ENCODE measurements at regions not wholly inside any gene's neighbourhood (a gene's known extent, or its start where the extent isn't known, plus 50 kb on each side); places are given as distances from the start of the nearest gene placed in this dataset.
"Not testable (repeated sequence)": the region's sequence is repeated elsewhere in the genome, so short reads cannot be mapped to it uniquely, and the experiment has no call there.

DNA sequence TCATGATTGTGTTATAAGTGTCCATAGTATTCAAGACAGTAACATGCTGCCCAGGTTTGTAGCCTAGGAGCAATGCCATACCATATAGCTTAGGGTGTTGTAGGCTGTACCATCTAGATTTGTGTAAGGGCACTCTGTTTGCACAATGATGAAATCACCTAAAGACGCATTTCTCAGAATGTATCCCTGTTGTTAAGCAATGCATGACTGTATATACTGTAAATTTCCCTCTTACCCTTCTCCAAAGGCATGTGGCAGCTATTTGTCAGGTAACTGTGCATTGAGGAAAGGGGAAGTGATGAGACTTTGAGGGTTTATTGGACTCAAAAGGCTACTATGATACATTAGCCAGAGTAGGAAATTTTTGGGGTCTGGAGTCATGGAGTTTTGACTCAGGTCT is 180.8 kb downstream of the VAPA start:
- in situ Hi-C loops (cut with MboI; ENCODE audit: low sequenced_read_pairs, unreplicated experiment) = no loop called here
- TF ChIP-seq, protein P1, sequence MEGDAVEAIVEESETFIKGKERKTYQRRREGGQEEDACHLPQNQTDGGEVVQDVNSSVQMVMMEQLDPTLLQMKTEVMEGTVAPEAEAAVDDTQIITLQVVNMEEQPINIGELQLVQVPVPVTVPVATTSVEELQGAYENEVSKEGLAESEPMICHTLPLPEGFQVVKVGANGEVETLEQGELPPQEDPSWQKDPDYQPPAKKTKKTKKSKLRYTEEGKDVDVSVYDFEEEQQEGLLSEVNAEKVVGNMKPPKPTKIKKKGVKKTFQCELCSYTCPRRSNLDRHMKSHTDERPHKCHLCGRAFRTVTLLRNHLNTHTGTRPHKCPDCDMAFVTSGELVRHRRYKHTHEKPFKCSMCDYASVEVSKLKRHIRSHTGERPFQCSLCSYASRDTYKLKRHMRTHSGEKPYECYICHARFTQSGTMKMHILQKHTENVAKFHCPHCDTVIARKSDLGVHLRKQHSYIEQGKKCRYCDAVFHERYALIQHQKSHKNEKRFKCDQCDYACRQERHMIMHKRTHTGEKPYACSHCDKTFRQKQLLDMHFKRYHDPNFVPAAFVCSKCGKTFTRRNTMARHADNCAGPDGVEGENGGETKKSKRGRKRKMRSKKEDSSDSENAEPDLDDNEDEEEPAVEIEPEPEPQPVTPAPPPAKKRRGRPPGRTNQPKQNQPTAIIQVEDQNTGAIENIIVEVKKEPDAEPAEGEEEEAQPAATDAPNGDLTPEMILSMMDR (IDR thresholded peaks at IDR 0.05; ENCODE audit: borderline replicate concordance, control extremely low read depth, extremely low read depth, insufficient read depth, missing control alignments) = no peak
- no peak for DNase-seq (ENCODE audit: low spot score)

DNA sequence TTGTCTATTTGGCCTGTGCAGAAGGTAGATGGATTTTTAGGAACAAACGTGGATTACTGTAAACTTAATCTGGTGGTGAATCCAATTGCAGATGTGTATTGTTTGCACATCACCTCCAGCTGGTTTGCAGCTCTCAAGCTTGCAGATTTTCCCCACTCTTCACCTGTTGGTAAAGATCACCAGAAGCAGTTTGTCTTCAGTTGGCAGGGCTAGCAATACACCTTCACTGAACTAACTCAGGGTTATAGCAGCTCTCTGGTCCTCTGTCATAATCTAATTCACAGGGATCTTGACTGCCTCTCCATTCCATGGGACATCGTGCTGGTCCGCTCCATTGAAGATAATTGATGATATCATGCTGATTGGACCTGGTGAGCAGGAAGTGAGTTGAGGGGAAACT is 181.5 kb downstream of the VAPA start:
- DNase-seq (ENCODE audit: low spot score) = no peak
- TF ChIP-seq, protein P1 (IDR thresholded peaks at IDR 0.05; ENCODE audit: borderline replicate concordance, control extremely low read depth, extremely low read depth, insufficient read depth, missing control alignments) = no peak
- in situ Hi-C loops (cut with MboI; ENCODE audit: low sequenced_read_pairs, unreplicated experiment) = no loop called here

DNA sequence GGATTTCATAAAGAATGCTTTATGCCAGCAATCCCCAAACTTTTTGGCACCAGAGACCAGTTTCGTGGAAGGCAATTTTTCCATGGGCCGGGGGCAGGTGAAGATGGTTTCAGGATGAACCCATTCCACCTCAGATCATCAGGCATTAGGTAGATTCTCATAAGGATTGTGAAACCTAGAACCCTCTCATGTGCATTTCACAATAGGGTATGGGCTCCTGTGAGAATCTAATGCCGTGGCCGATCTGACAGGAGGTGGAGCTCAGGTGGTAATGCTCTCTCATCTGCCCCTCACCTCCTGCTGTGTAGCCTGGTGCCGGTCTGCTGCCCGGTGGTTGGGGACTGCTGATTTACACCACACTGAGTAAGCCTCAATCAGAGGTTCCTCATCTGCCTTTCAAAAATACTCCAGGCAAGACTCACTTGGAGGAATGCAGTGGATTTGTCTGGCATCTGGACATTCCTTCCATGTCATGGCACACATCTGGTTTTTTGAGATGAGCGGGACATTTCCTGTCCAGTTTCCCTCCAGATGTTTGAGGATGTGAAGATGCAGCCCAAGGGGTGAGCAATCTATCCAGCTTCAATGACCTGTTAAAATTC is 185.8 kb downstream of the VAPA start:
- DNase-seq (ENCODE audit: low spot score) = no peak
- in situ Hi-C loops (cut with MboI; ENCODE audit: low sequenced_read_pairs, unreplicated experiment) = no loop called here
- TF ChIP-seq, protein P1 (IDR thresholded peaks at IDR 0.05; ENCODE audit: borderline replicate concordance, control extremely low read depth, extremely low read depth, insufficient read depth, missing control alignments) = no peak

DNA sequence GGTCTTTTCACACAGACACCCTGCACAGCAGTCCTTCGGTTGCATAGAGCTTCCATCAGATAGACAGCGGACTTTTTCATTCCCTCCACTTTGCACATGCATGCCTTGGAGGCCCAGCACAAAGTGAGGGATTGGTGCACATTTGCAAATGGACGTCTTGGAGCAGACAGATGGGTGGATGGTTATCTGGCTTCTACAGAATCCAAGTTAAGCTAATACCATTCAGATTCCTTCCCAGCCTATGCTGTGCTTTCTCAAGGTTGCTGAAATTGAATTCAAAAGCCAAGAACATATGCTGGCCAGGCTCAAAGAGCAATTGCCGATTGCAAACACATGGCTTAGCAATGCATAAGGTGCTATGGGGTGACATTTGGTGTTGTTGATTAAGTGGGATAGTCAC is 186.4 kb downstream of the VAPA start:
- no peak for DNase-seq (ENCODE audit: low spot score)
- in situ Hi-C loops (cut with MboI; ENCODE audit: low sequenced_read_pairs, unreplicated experiment) = no loop called here
- TF ChIP-seq, protein P1 (IDR thresholded peaks at IDR 0.05; ENCODE audit: borderline replicate concordance, control extremely low read depth, extremely low read depth, insufficient read depth, missing control alignments) = no peak

DNA sequence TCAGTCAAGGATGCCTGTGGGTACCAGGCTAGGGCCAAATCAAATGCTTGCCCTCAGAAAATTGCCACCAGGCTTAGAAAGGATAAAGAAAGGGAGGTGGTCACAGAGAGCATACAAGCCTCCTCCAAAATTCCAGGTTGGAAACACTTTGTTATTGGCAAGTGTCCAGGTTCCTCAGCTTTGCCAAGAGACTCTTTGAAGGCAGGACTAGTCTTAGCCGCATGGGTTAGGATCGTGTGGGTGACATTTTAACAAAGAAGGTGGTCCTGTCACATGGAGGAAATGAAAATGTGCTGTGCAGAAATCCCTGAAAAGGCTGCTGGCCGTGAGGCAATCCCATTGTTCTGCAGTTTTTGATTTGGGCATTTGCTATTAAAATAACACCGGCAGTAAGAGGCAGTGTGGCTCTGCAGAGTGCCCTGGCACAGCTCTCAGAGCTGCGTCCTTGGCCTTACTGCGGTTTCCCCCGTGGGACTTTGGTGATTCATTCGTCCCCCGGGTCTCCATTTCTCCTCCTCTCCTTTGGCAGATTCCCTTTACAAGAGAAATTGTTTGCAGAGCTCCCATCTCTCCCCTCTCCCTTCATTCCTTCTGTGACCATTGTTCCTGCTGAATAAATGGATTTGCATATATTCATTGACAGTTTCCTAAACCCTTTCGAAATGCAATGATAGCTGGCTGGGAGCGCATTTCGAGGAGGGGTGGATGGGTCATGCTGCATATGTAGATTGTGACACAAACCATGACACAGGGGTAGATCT is 187.3 kb downstream of the VAPA start:
- no peak for DNase-seq (ENCODE audit: low spot score)
- TF ChIP-seq, protein P1 (IDR thresholded peaks at IDR 0.05; ENCODE audit: borderline replicate concordance, control extremely low read depth, extremely low read depth, insufficient read depth, missing control alignments) = no peak
- in situ Hi-C loops (cut with MboI; ENCODE audit: low sequenced_read_pairs, unreplicated experiment) = no loop called here

DNA sequence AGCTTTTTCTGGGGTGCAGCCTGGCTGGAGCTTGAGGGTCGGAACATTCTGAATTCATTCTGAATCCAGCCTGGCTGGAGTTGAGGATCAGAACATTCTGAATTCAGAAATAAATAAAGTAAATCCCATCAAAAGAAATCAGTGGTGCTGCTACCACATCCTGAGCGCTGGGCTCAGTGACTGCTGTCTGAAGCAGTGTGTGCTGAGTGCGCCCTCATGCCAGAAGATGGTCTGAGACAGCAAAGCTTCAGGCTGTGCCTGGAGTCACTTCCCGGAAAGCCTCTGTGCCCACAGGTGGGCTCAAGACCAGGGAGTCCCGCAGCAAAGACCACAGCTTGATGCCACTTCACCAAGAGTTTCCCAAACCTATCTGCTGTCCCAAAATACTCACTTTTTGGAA is 187.9 kb downstream of the VAPA start:
- in situ Hi-C loops (cut with MboI; ENCODE audit: low sequenced_read_pairs, unreplicated experiment) = no loop called here
- TF ChIP-seq, protein P1 (IDR thresholded peaks at IDR 0.05; ENCODE audit: borderline replicate concordance, control extremely low read depth, extremely low read depth, insufficient read depth, missing control alignments) = no peak
- no peak for DNase-seq (ENCODE audit: low spot score)

DNA sequence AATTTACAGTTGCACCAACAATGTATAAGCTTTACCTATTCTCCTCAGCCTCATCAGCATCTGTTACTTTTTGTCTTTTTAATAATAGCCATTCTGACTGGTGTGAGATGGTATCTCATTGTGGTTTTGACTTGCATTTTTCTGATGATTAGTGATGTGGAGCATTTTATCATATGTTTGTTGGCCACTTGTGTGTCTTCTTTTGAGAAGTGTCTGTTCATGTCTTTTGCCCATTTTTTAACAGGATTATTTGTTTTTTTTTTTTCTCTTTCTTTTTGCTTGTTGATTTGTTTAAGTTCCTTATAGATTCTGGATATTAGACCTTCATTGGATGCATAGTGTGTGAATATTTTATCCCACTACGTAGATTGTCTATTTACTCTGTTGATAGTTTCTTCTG is 191.3 kb downstream of the VAPA start:
- DNase-seq (ENCODE audit: low spot score); in situ Hi-C loops (cut with MboI; ENCODE audit: low sequenced_read_pairs, unreplicated experiment): not testable (repeated sequence)
